H1 (cell line): ENCODE measurements at regions not wholly inside any gene's neighbourhood (a gene's known extent, or its start where the extent isn't known, plus 50 kb on each side); places are given as distances from the start of the nearest gene placed in this dataset.

Experiments
- TF ChIP-seq, protein P1 (sequence below): fragments of 300-600 bp; sonication (generic); IDR thresholded peaks from 2 replicates; pipeline ENCODE4 v1.7.1; 2012; ENCODE audit warnings: low read length, moderate library complexity, mild to moderate bottlenecking, inconsistent platforms; ENCODE audit not compliant: insufficient replicate concordance
- TF ChIP-seq, protein P2 (sequence below), 3 experiments: IDR thresholded peaks; 1 replicate in 2 of 3; 2 replicates in 1 of 3; pipeline versions ENCODE4 v1.5.1 to v1.6.1; 2011; ENCODE audit warnings: low read length in 3 of 3, mild to moderate bottlenecking in 3 of 3, inconsistent platforms in 2 of 3, low read depth in 1 of 3, moderate library complexity in 1 of 3; ENCODE audit not compliant: insufficient read depth in 1 of 3; ENCODE audit errors: control extremely low read depth in 1 of 3

DNA sequence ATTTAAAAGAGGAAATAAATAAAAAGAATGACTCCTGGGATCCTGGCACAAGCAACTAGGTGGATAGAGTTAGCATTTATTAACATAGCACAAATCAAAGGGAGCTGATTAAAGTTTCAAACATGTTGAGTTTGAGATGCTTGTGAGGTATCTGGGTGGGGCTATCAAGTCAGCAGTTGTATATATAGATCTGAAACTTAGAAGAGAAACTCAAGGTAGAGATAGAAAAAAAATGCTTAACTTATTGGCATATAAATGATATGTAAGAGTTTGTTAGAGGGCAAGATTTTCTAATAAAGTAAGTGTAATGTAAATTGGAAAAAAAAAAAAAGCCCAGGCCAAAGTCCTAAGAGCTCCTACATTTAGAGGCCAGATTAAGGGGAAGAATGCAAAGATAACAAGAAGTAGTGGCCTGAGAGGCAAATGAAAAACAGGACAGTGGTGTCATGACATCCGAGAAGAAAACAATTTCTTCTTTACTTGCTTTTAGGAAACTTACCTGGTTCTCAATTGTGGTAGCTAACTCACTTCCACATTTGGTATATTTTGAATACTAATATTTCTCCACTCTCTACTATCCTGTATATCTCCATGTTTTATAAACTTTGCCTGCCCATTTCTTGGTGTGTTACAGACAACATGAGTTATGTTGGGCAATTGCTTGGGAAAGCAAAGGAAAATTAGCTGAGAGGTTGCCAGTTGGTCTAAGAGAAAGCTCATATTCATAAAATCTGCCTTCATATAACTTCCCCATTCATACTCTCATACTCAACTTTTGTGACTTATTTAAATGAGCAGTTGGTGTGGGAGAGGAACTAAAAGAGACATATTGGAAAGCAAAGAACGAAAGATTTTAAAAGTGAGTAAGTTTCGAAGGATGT lies 169.2 kb downstream of the PARM1 start (continued):
- TF ChIP-seq, protein P1, sequence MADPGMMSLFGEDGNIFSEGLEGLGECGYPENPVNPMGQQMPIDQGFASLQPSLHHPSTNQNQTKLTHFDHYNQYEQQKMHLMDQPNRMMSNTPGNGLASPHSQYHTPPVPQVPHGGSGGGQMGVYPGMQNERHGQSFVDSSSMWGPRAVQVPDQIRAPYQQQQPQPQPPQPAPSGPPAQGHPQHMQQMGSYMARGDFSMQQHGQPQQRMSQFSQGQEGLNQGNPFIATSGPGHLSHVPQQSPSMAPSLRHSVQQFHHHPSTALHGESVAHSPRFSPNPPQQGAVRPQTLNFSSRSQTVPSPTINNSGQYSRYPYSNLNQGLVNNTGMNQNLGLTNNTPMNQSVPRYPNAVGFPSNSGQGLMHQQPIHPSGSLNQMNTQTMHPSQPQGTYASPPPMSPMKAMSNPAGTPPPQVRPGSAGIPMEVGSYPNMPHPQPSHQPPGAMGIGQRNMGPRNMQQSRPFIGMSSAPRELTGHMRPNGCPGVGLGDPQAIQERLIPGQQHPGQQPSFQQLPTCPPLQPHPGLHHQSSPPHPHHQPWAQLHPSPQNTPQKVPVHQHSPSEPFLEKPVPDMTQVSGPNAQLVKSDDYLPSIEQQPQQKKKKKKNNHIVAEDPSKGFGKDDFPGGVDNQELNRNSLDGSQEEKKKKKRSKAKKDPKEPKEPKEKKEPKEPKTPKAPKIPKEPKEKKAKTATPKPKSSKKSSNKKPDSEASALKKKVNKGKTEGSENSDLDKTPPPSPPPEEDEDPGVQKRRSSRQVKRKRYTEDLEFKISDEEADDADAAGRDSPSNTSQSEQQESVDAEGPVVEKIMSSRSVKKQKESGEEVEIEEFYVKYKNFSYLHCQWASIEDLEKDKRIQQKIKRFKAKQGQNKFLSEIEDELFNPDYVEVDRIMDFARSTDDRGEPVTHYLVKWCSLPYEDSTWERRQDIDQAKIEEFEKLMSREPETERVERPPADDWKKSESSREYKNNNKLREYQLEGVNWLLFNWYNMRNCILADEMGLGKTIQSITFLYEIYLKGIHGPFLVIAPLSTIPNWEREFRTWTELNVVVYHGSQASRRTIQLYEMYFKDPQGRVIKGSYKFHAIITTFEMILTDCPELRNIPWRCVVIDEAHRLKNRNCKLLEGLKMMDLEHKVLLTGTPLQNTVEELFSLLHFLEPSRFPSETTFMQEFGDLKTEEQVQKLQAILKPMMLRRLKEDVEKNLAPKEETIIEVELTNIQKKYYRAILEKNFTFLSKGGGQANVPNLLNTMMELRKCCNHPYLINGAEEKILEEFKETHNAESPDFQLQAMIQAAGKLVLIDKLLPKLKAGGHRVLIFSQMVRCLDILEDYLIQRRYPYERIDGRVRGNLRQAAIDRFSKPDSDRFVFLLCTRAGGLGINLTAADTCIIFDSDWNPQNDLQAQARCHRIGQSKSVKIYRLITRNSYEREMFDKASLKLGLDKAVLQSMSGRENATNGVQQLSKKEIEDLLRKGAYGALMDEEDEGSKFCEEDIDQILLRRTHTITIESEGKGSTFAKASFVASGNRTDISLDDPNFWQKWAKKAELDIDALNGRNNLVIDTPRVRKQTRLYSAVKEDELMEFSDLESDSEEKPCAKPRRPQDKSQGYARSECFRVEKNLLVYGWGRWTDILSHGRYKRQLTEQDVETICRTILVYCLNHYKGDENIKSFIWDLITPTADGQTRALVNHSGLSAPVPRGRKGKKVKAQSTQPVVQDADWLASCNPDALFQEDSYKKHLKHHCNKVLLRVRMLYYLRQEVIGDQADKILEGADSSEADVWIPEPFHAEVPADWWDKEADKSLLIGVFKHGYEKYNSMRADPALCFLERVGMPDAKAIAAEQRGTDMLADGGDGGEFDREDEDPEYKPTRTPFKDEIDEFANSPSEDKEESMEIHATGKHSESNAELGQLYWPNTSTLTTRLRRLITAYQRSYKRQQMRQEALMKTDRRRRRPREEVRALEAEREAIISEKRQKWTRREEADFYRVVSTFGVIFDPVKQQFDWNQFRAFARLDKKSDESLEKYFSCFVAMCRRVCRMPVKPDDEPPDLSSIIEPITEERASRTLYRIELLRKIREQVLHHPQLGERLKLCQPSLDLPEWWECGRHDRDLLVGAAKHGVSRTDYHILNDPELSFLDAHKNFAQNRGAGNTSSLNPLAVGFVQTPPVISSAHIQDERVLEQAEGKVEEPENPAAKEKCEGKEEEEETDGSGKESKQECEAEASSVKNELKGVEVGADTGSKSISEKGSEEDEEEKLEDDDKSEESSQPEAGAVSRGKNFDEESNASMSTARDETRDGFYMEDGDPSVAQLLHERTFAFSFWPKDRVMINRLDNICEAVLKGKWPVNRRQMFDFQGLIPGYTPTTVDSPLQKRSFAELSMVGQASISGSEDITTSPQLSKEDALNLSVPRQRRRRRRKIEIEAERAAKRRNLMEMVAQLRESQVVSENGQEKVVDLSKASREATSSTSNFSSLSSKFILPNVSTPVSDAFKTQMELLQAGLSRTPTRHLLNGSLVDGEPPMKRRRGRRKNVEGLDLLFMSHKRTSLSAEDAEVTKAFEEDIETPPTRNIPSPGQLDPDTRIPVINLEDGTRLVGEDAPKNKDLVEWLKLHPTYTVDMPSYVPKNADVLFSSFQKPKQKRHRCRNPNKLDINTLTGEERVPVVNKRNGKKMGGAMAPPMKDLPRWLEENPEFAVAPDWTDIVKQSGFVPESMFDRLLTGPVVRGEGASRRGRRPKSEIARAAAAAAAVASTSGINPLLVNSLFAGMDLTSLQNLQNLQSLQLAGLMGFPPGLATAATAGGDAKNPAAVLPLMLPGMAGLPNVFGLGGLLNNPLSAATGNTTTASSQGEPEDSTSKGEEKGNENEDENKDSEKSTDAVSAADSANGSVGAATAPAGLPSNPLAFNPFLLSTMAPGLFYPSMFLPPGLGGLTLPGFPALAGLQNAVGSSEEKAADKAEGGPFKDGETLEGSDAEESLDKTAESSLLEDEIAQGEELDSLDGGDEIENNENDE, result no peak
- TF ChIP-seq, protein P2, sequence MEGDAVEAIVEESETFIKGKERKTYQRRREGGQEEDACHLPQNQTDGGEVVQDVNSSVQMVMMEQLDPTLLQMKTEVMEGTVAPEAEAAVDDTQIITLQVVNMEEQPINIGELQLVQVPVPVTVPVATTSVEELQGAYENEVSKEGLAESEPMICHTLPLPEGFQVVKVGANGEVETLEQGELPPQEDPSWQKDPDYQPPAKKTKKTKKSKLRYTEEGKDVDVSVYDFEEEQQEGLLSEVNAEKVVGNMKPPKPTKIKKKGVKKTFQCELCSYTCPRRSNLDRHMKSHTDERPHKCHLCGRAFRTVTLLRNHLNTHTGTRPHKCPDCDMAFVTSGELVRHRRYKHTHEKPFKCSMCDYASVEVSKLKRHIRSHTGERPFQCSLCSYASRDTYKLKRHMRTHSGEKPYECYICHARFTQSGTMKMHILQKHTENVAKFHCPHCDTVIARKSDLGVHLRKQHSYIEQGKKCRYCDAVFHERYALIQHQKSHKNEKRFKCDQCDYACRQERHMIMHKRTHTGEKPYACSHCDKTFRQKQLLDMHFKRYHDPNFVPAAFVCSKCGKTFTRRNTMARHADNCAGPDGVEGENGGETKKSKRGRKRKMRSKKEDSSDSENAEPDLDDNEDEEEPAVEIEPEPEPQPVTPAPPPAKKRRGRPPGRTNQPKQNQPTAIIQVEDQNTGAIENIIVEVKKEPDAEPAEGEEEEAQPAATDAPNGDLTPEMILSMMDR (IDR thresholded peaks at IDR 0.05; ENCODE audit: control extremely low read depth in 1 of 3, insufficient read depth in 1 of 3, low read depth in 1 of 3, low read length in 3 of 3), result no peak
